HG03175 (cell line): ENCODE measurements at regions not wholly inside any gene's neighbourhood (a gene's known extent, or its start where the extent isn't known, plus 50 kb on each side); places are given as distances from the start of the nearest gene placed in this dataset.

Source experiments
- ATAC-seq: cut with Tn5 transposase; IDR thresholded peaks from one replicate; pipeline ENCODE4 v1.9.1; 2021; ENCODE audit warnings: mild to moderate bottlenecking, moderate library complexity; ENCODE audit not compliant: unreplicated experiment

DNA sequence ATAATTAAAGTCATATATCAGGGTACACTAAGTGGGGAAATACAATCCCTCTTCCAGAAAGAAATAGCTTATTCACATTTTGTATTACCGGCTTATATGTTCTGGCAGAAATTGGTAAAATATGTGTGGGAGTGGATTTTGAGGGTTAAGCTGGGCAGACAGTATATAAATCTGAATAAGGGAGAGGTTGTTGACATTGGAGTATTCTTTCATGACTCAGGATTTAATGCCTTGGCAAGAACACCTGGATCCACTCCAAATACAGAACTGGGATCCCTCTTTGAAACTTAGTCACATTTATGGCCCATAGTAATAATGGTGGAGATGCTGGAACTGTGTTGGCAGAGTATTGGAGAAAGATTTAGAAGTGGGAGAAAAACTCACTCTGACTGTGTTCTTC, 54.3 kb upstream of the TET2 start:
- ATAC-seq, result no peak

DNA sequence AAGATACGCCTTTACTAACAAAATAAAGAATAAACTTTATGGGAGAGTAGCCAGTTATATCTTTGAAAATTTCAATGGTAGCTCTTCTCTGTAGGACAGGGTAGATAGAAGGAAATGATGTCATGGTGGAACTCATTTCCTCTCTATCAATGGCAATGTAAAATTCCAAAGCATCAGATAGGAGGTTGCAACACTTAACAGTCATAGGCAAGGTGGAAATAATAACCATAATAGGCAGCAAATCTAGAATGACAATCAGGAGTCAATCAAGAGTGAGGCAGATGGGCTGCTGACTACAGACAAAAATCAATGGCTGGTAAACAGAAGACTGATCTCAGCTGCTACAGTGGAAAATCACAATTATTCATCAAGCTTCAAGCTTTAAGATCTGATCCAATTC, 53.9 kb upstream of the TET2 start:
- no peak for ATAC-seq

DNA sequence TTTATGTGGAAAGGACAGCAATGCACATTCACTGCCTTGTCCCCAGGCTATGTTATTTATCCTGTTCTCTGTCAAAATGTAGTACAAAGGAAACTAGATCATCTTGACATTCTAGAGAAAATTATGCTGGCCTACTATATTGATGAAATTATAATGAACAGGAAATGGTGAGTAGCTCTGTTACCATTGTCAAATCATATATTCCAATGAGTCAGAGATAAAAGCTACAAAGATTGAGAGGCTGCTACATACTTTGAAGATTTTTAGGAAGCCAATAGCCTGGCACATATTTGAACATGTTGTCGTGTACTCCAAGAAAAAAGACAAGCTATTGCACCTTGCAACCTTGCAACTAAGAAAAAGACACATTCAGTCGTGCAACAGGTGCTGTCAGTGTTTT, 52.7 kb upstream of the TET2 start:
- ATAC-seq, result no peak
